ENCODE measurements at regions not wholly inside any gene's neighbourhood (a gene's known extent, or its start where the extent isn't known, plus 50 kb on each side); places are given as distances from the start of the nearest gene placed in this dataset.

DNA sequence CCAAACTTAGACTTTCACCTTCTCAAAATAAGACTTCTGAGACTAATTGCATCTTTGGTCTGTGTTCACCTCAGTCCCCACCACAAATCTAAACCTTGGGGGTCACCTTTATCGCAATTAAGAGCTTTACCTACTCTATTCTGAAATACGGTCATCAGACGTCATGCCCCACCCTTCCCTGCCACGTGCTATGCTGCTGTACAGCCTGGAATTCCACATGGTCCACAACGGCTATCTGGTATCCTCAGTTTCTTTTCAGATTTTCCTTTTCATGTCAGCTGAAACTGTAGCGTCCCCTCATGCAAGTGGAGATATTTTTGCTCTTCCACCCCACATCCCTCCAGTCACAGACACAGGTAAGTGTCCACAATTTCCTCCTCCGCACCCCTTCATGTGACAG, 511.1 kb downstream of the DIRAS2 start:
- Histone ChIP-seq H4K20me1 (ENCODE audit: insufficient read depth) (no peaks in the 10 kb centered on the region), H3K9me2 (ENCODE audit: insufficient read depth) (no peaks in the 10 kb centered on the region), H3K4me2 (ENCODE audit: low read length) (no peak overlapping the region), H3K4me3 (replicated peaks in 1 of 2; ENCODE audit: low read depth in 1 of 2, low read length in 2 of 2) (no peak overlapping the region), H3K9ac (ENCODE audit: low read length) (no peak overlapping the region), H3K36me3 (ENCODE audit: control insufficient read depth in 1 of 2, insufficient read depth in 2 of 2, low read length in 2 of 2) (no peaks in the 10 kb centered on the region), H3K9me3 (ENCODE audit: control insufficient read depth in 1 of 2, insufficient read depth in 1 of 2, low read depth in 1 of 2, low read length in 2 of 2) (no peaks in the 10 kb centered on the region), H2AFZ (ENCODE audit: low read depth, low read length, poor library complexity, severe bottlenecking) (no peak overlapping the region), H3K79me2 (ENCODE audit: insufficient read depth, low read length) (no peaks in the 10 kb centered on the region), H3K27me3 (ENCODE audit: insufficient read depth, low read length) (peaks cover 35% of the 10 kb centered on the region), H3K27ac (ENCODE audit: low read depth, low read length) (no peak overlapping the region), H3K4me1 (ENCODE audit: control insufficient read depth in 1 of 2, insufficient read depth in 2 of 2, low read length in 2 of 2) (no peaks in the 10 kb centered on the region)
- ChIA-PET CTCF (interaction anchor here (1.1 kb wide), 1 partner anchor 533 kb away, joined by 4 read pairs; no protein-coding TSS in a partner anchor), RAD21 (ENCODE audit: low non-redundant PET in 1 of 2, low total read pairs in 2 of 2, uncharacterized antibody in 2 of 2, unreplicated experiment in 2 of 2) (no interaction called here), POLR2A (no interaction called here)
- no peak for ATAC-seq
- no peak for TF ChIP-seq RAD21 (IDR thresholded peaks at IDR 0.05; ENCODE audit: low read depth)
- TF ChIP-seq, protein P1, sequence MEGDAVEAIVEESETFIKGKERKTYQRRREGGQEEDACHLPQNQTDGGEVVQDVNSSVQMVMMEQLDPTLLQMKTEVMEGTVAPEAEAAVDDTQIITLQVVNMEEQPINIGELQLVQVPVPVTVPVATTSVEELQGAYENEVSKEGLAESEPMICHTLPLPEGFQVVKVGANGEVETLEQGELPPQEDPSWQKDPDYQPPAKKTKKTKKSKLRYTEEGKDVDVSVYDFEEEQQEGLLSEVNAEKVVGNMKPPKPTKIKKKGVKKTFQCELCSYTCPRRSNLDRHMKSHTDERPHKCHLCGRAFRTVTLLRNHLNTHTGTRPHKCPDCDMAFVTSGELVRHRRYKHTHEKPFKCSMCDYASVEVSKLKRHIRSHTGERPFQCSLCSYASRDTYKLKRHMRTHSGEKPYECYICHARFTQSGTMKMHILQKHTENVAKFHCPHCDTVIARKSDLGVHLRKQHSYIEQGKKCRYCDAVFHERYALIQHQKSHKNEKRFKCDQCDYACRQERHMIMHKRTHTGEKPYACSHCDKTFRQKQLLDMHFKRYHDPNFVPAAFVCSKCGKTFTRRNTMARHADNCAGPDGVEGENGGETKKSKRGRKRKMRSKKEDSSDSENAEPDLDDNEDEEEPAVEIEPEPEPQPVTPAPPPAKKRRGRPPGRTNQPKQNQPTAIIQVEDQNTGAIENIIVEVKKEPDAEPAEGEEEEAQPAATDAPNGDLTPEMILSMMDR (IDR thresholded peaks at IDR 0.05 in 2 of 3, conservative IDR thresholded peaks at IDR 0.05 in 1 of 3; ENCODE audit: borderline replicate concordance in 1 of 3, insufficient read depth in 1 of 3, low read depth in 2 of 3, low read length in 2 of 3) = no peak
- TF ChIP-seq YY1 (IDR thresholded peaks at IDR 0.05; ENCODE audit: extremely low read depth, insufficient replicate concordance, low read depth, low read length) = no peak
- TF ChIP-seq ZFX (IDR thresholded peaks at IDR 0.05) = no peak
- no peak for TF ChIP-seq JUND (IDR thresholded peaks at IDR 0.05)
- no peak for TF ChIP-seq EZH2phosphoT487 (IDR thresholded peaks at IDR 0.05; ENCODE audit: borderline replicate concordance)
- no peak for TF ChIP-seq EGR1 (IDR thresholded peaks at IDR 0.05; ENCODE audit: low read depth)
- TF ChIP-seq ELF1 (IDR thresholded peaks at IDR 0.05; ENCODE audit: borderline replicate concordance, low read depth) = no peak
- TF ChIP-seq TCF7L2 (IDR thresholded peaks at IDR 0.05; ENCODE audit: borderline replicate concordance, extremely low read depth, insufficient read depth, insufficient read length) = no peak
- no peak for TF ChIP-seq POLR2A (IDR thresholded peaks at IDR 0.05; ENCODE audit: borderline replicate concordance, extremely low read depth, insufficient read depth, insufficient read length)
- TF ChIP-seq POLR2AphosphoS5 (IDR thresholded peaks at IDR 0.05; ENCODE audit: low read depth, low read length) = no peak
- TF ChIP-seq REST (IDR thresholded peaks at IDR 0.05; ENCODE audit: low read depth) = no peak
- TF ChIP-seq ZNF274 (IDR thresholded peaks at IDR 0.05; ENCODE audit: low read depth, low read length) = no peak
- no peak for TF ChIP-seq ATF3 (IDR thresholded peaks at IDR 0.05)
- intact Hi-C loops (cut with micrococcal nuclease) = no loop called here
- no peak for DNase-seq (ENCODE audit: low read depth, low spot score)
- BruUV-seq (replicated peaks) = no TSS peak
